ENCODE measurements at regions not wholly inside any gene's neighbourhood (a gene's known extent, or its start where the extent isn't known, plus 50 kb on each side); places are given as distances from the start of the nearest gene placed in this dataset.
"Not testable (repeated sequence)": the region's sequence is repeated elsewhere in the genome, so short reads cannot be mapped to it uniquely, and the experiment has no call there.

GRCh38 chr2:126264625-126265024, 391.3 kb upstream of the GYPC start:
- DNase-seq: no peak

- DNase-seq: no peak
Observed at GRCh38 chr2:126269911-126270310, 386.0 kb upstream of the GYPC start.

GRCh38 chr2:126270587-126270986, 385.4 kb upstream of the GYPC start:
- no peak for DNase-seq

- no peak for DNase-seq
Observed at GRCh38 chr2:126272401-126272800, 383.6 kb upstream of the GYPC start.

GRCh38 chr2:126275098-126275497, 380.9 kb upstream of the GYPC start:
- DNase-seq: no peak

- DNase-seq: not testable (repeated sequence)
Observed at GRCh38 chr2:126276268-126276667, 379.7 kb upstream of the GYPC start.

GRCh38 chr2:126288362-126288761, 367.6 kb upstream of the GYPC start:
- no peak for DNase-seq

GRCh38 chr2:126293962-126294361, 362.0 kb upstream of the GYPC start:
- not testable (repeated sequence) for DNase-seq

GRCh38 chr2:126299469-126299976, 356.4 kb upstream of the GYPC start:
- DNase-seq: no peak

- DNase-seq: no peak
Observed at GRCh38 chr2:126300348-126300747, 355.6 kb upstream of the GYPC start.

GRCh38 chr2:126302043-126302442, 353.9 kb upstream of the GYPC start:
- DNase-seq: no peak

- DNase-seq: no peak
Observed at GRCh38 chr2:126303113-126303512, 352.8 kb upstream of the GYPC start.

GRCh38 chr2:126304154-126304553, 351.8 kb upstream of the GYPC start:
- DNase-seq: no peak

- DNase-seq: no peak
Observed at GRCh38 chr2:126306539-126306938, 349.4 kb upstream of the GYPC start.

- no peak for DNase-seq
Observed at GRCh38 chr2:126307740-126308139, 348.2 kb upstream of the GYPC start.

- DNase-seq: no peak
Observed at GRCh38 chr2:126309185-126309584, 346.8 kb upstream of the GYPC start.

GRCh38 chr2:126312579-126312978, 343.4 kb upstream of the GYPC start:
- DNase-seq: no peak

- DNase-seq: no peak
Observed at GRCh38 chr2:126315828-126316227, 340.1 kb upstream of the GYPC start.

- no peak for DNase-seq
Observed at GRCh38 chr2:126317790-126318431, 338.0 kb upstream of the GYPC start.

GRCh38 chr2:126322342-126322741, 333.6 kb upstream of the GYPC start:
- no peak for DNase-seq

GRCh38 chr2:126325202-126325601, 330.8 kb upstream of the GYPC start:
- no peak for DNase-seq

- no peak for DNase-seq
Observed at GRCh38 chr2:126329173-126329572, 326.8 kb upstream of the GYPC start.

- no peak for DNase-seq
Observed at GRCh38 chr2:126342457-126342856, 313.5 kb upstream of the GYPC start.

GRCh38 chr2:126343136-126343535, 312.8 kb upstream of the GYPC start:
- no peak for DNase-seq

GRCh38 chr2:126344493-126344892, 311.5 kb upstream of the GYPC start:
- DNase-seq: no peak

Measured in activated CD4-positive, CD25-positive, alpha-beta regulatory T cell treated with anti-CD3 and anti-CD28 coated beads, Interleukin-2, amount 50 U/mL, for 72 hours (primary cell).